OCI-LY3 (cell line): ENCODE measurements at regions not wholly inside any gene's neighbourhood (a gene's known extent, or its start where the extent isn't known, plus 50 kb on each side); places are given as distances from the start of the nearest gene placed in this dataset.

ENCODE experiments used
- H2AFZ ChIP-seq: fragments of 200-600, 300-600 bp; shearing (Covaris generic); 2 replicates; pipeline ENCODE4 v1.6.0; 2014; ENCODE audit warnings: antibody characterized with exemption, low read depth, low read length
- H3K27ac ChIP-seq: fragments of 200-600, 300-600 bp; sonication (generic); 2 replicates; pipeline ENCODE4 v1.5.1; 2014; ENCODE audit warnings: mild to moderate bottlenecking, low read length, moderate library complexity, mixed read lengths
- H3K27me3 ChIP-seq: fragments of 200-600, 300-600 bp; sonication (generic); 2 replicates; pipeline ENCODE4 v1.6.1; 2014; ENCODE audit warnings: low read depth, low read length, mixed read lengths
- H3K36me3 ChIP-seq: fragments of 200-600, 300-600 bp; sonication (generic); replicated peaks from 2 replicates; pipeline ENCODE3; 2014; ENCODE audit warnings: low read depth, low read length, mixed read lengths
- H3K4me1 ChIP-seq: fragments of 300-600, 200-600 bp; sonication (generic); 2 replicates; pipeline ENCODE4 v1.6.1; 2014; ENCODE audit warnings: low read length, mixed read lengths
- H3K4me2 ChIP-seq: fragments of 200-600, 300-600 bp; sonication (generic); 2 replicates; pipeline ENCODE4 v1.6.1; 2014; ENCODE audit warnings: low read length, mixed read lengths
- H3K4me3 ChIP-seq: fragments of 300-600, 200-600 bp; sonication (generic); 2 replicates; pipeline ENCODE4 v1.5.1; 2014; ENCODE audit warnings: antibody characterized with exemption, mild to moderate bottlenecking, low read length, moderate library complexity
- H3K79me2 ChIP-seq: fragments of 300-600, 200-600 bp; shearing (Covaris generic); 2 replicates; pipeline ENCODE4 v1.6.1; 2014; ENCODE audit warnings: mild to moderate bottlenecking, low read length, mixed read lengths
- H3K9ac ChIP-seq: fragments of 300-600, 200-600 bp; shearing (Covaris generic); 2 replicates; pipeline ENCODE4 v1.6.0; 2014; ENCODE audit warnings: mild to moderate bottlenecking, low read length, moderate library complexity
- H3K9me3 ChIP-seq: fragments of 200-600, 300-600 bp; shearing (Covaris generic); 2 replicates; pipeline ENCODE4 v1.6.1; 2014; ENCODE audit warnings: low read length, mixed read lengths; ENCODE audit not compliant: insufficient read depth
- H4K20me1 ChIP-seq: fragments of 200-600, 300-600 bp; sonication (generic); 2 replicates; pipeline ENCODE4 v1.6.1; 2016; ENCODE audit warnings: low read length, mixed read lengths; ENCODE audit not compliant: insufficient read depth
- CTCF ChIP-seq: fragments of 200-600, 300-600 bp; sonication (generic); IDR thresholded peaks from 2 replicates; pipeline ENCODE4 v1.5.1; 2014; ENCODE audit warnings: antibody characterized with exemption, low read length, low read depth
- EZH2phosphoT487 ChIP-seq: fragments of 200-600 bp; shearing (Covaris generic); IDR thresholded peaks from 2 replicates; pipeline ENCODE4 v1.6.1; 2018; ENCODE audit warnings: antibody characterized with exemption, mixed run types, low read depth

- Histone ChIP-seq H3K4me3 (no peak overlapping the region), H3K79me2 (no peaks in the 10 kb centered on the region), H4K20me1 (no peaks in the 10 kb centered on the region), H3K27me3 (peaks cover 2% of the 10 kb centered on the region; the same call in 1 of the 2 replicates), H3K4me2 (no peak overlapping the region), H2AFZ (no peak overlapping the region), H3K27ac (no peak overlapping the region), H3K9me3 (no peaks in the 10 kb centered on the region), H3K36me3 (no peaks in the 10 kb centered on the region), H3K9ac (no peak overlapping the region), H3K4me1 (no peaks in the 10 kb centered on the region)
- TF ChIP-seq CTCF (no peak), EZH2phosphoT487 (no peak)
Observed at GRCh38 chr4:22014222-22014741, 65.7 kb upstream of the KCNIP4 start.

GRCh38 chr4:22003878-22004277 lies 55.3 kb upstream of the KCNIP4 start:
- no peaks in the 10 kb centered on the region for H3K27me3 ChIP-seq
- no peaks in the 10 kb centered on the region for H4K20me1 ChIP-seq
- H2AFZ ChIP-seq = no peak overlapping the region
- H3K4me1 ChIP-seq = no peaks in the 10 kb centered on the region
- no peak overlapping the region for H3K4me3 ChIP-seq
- no peak overlapping the region for H3K27ac ChIP-seq
- H3K79me2 ChIP-seq = no peaks in the 10 kb centered on the region
- H3K9me3 ChIP-seq = no peaks in the 10 kb centered on the region
- TF ChIP-seq EZH2phosphoT487 (no peak), CTCF (no peak)
- H3K9ac ChIP-seq = no peak overlapping the region
- no peak overlapping the region for H3K4me2 ChIP-seq
- no peaks in the 10 kb centered on the region for H3K36me3 ChIP-seq
